NCI-H1436 (cell line): ENCODE measurements at regions not wholly inside any gene's neighbourhood (a gene's known extent, or its start where the extent isn't known, plus 50 kb on each side); places are given as distances from the start of the nearest gene placed in this dataset.
"Not testable (repeated sequence)": the region's sequence is repeated elsewhere in the genome, so short reads cannot be mapped to it uniquely, and the experiment has no call there.

Source experiments
- DNase-seq: peaks from one replicate; lab custom pipeline; 2025; lab: John Stamatoyannopoulos, UW

- DNase-seq, result no peak
Observed at GRCh38 chr1:219090607-219091006, 83.1 kb upstream of the LYPLAL1 start.

- DNase-seq, result no peak
Observed at GRCh38 chr1:219092206-219092605, 81.5 kb upstream of the LYPLAL1 start.

- no peak for DNase-seq
Observed at GRCh38 chr1:219099307-219099706, 74.4 kb upstream of the LYPLAL1 start.

- DNase-seq, result no peak
Observed at GRCh38 chr1:219100059-219100458, 73.6 kb upstream of the LYPLAL1 start.

- not testable (repeated sequence) for DNase-seq
Observed at GRCh38 chr1:219102466-219102865, 71.2 kb upstream of the LYPLAL1 start.

GRCh38 chr1:219105893-219106292, 67.8 kb upstream of the LYPLAL1 start:
- DNase-seq, result no peak

- no peak for DNase-seq
Observed at GRCh38 chr1:219109424-219110018, 64.2 kb upstream of the LYPLAL1 start.

- no peak for DNase-seq
Observed at GRCh38 chr1:219113261-219113660, 60.4 kb upstream of the LYPLAL1 start.

GRCh38 chr1:219114014-219114413, 59.7 kb upstream of the LYPLAL1 start:
- no peak for DNase-seq

- no peak for DNase-seq
Observed at GRCh38 chr1:219119839-219120238, 53.8 kb upstream of the LYPLAL1 start.

- no peak for DNase-seq
Observed at GRCh38 chr1:219120624-219121544, 52.8 kb upstream of the LYPLAL1 start.

- DNase-seq, result no peak
Observed at GRCh38 chr1:219121679-219122078, 52.0 kb upstream of the LYPLAL1 start.

GRCh38 chr1:219123036-219123435, 50.6 kb upstream of the LYPLAL1 start:
- no peak for DNase-seq
